Superior temporal gyrus (tissue), 1 donor: ENCODE measurements at regions not wholly inside any gene's neighbourhood (a gene's known extent, or its start where the extent isn't known, plus 50 kb on each side); places are given as distances from the start of the nearest gene placed in this dataset.
"Not testable (repeated sequence)": the region's sequence is repeated elsewhere in the genome, so short reads cannot be mapped to it uniquely, and the experiment has no call there.

ENCODE experiments used
- DNase-seq: peaks from one replicate; pipeline ENCODE4 v3.0.0-alpha.2; 2016; ENCODE audit errors: extremely low spot score

DNA sequence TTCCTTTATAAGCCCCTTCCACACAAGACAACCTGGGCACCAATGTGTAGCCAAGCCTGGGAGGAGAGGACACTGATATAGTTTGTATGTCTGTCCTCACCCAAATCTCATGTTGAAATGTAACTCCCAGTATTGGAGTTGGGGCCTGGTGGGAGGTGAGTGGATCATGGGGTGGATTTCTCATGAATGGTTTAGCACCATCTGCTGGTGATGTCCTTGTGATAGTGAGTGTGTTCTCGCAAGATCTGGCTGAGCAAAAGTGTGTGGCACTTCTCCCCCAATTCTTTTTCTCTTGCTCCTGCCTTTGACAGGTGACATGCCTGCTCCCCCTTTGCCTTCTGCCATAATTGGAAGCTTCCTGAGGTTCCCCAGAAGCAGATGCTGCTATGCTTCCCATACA lies 135.8 kb downstream of the USP31 start:
- DNase-seq = peak; percentile 15

DNA sequence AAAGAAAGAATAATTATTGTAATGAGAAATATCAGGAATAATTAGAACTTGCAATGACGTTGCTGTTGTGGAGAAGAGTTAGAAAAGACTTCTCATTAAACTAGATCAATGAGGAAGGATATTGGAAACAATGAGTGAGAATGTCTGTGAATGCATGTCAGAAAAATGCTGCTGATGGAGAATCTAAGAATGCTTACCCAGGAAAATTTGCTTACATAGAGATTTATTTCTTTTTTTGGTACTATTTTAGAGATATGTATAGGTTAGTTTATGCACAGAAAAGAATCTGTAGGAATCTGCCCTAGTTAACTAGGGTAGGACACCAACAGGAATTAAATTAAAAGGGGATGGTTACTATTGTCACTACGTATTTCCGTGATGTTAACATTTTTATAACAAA lies 140.2 kb downstream of the USP31 start:
- DNase-seq = no peak

DNA sequence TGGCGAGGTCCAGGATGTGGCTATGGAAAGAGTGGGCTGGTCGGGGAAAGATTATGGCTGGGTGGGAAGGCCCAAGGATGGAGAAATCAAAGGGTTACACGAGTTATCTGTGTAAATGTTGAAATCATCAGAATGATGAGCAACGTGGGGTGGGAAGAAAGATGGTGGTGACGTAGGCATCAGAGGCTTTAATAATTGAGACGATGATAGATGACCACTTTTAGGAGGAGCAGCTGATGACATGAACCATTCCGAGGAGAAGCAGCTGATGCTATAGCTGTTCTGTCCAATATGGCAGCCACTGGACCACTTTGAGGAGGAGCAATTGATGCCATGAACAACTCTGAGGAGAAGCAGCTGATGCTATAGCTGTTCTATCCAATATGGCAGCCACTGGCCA lies 141.2 kb downstream of the USP31 start:
- no peak for DNase-seq

DNA sequence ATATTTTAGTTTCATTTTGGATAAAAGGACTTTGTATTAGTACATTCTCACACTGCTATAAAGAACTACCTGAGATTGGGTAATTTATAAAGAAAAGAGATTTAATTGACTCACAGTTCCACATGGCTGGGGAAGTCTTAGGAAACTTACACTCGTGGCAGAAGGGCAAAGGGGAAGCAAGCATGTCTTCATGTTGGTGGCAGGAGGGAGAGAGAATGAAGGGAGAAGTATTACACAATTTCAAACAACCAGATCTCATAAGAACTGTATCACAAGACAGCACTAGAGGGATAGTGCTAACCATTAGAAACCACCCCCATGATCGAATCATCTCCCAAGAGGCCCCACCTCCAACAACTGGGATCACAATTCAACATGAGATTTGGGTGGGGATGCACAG lies 142.9 kb downstream of the USP31 start:
- no peak for DNase-seq

DNA sequence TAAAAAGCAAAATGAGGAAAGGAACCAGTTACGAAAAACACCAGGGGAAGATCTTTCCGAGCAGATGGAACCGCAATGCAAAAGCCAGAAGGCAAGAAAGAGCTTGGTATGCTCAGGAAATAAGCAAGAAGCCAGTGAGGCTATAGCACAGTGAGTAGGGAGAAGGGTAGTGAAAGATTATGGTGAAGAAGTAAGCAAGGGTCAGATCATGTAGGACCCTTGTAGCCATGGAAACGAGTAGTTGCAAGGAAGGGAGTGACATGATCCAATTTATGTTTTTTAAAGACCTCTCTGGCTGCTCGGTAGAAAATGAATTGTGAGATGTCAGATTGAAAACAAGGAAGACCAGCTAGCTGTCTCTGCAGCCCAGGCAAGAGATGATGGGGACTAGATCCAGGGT lies 143.3 kb downstream of the USP31 start:
- DNase-seq = no peak

DNA sequence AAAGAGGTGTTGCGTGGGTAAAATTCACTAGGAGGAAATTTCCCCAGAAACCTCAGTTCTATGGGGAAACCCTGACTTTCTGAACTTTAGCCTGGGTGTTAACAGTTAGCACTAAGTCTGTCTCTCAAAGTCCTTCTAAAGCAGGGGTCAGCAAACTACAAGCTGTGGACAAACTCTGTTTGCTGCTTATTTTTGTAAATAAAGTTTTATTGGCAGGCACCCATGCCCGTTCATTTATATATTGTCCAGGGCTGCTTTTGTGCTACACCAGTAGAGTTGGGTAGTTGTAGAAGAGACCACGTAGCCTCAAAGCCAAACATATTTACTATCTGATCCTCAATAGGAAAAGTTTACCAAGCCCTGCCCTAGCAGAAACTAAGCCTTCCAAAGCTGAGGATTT lies 159.7 kb downstream of the USP31 start:
- DNase-seq = no peak

DNA sequence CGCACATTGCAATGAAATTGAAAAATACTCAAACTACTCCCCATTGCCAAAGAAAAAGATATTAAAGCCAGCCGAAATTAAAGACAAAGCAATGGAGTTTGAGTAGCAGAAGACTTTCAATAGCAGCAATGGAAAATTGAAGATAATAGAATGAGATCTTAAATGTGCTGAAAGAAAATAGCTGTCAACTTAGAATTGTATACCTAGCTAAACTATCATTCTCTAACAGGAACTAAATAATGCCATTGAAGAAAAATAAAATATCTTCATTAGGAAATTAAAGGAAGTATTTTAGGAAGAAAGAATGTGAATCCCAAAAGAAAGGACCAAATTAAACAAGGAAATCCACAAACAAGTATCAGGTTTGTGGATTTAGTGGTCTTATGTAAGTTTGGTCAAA lies 165.6 kb downstream of the USP31 start:
- DNase-seq = no peak

DNA sequence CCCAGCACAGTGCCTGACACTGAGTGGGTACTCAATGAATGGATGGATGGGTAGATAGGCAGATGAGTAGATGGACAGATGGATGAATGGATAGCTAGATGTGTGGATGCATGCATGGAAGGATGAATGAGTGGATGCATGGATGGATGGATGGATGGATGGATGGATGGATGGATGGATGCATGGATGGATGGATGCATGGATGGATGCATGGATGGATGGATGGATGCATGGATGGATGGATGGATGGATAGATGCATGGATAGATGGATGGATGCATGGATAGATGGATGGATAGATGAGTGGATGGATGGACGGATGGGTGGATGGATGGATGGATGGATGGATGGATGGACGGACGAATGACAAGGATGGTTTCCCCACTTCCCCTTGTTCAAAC lies 166.6 kb downstream of the HS3ST2 start:
- not testable (repeated sequence) for DNase-seq

DNA sequence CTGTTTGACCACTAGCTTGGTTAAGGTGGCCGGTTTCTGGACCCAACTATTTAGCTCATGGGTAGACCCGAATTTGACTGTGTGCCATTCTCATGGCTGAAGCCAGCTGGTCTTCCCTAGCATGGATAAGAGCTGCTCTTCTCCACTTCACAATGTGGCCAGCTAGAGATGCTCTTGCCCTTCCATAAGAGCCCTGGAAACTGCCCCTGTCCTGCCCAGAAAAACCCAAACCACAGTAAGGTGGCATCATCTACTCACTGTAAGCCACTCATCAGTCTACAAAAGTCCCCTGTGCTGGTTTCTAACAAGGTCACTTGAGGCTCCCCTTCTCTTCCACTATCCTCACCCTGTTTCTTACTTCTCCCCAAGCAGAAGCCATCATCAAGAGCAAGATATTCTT lies 165.1 kb downstream of the HS3ST2 start:
- peak; percentile 38 for DNase-seq

DNA sequence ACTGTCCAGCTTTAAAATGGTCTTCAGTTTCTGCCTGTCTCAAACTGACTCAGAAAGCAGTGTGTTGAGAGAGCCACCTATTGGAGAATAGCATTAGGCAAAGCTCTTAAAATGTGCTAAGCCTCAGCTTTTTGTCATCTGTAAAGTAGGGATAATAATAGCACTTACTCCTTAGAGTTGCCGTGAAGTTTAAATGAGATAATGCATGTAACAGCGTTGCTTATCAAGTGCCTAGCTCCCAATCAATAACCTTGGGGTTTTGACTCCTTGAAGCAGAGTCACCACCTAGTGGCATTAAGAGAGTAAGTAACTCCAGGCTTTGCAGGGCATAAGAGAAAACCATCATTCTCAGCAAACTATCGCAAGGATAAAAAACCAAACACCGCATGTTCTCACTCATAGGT lies 163.3 kb downstream of the HS3ST2 start:
- DNase-seq = peak; percentile 62

DNA sequence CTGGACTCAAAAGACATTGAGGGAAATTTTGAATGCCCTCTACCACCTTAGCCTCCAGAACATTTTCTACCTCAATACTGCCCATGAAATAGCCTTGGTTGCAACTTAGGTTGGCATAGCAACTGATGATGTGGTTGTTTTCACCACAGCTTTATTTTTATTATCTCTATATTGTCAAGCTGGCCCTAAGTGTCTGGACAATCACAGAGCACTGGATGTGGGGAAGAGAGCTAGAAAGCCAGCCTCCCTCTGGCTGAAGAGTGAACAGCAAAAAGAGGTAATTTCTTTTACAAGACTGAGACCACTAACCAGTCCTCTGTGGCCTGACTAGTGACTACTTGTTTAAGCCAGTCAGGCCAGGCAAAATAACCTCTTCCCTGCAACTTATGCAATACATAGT lies 159.6 kb downstream of the HS3ST2 start:
- DNase-seq = no peak

DNA sequence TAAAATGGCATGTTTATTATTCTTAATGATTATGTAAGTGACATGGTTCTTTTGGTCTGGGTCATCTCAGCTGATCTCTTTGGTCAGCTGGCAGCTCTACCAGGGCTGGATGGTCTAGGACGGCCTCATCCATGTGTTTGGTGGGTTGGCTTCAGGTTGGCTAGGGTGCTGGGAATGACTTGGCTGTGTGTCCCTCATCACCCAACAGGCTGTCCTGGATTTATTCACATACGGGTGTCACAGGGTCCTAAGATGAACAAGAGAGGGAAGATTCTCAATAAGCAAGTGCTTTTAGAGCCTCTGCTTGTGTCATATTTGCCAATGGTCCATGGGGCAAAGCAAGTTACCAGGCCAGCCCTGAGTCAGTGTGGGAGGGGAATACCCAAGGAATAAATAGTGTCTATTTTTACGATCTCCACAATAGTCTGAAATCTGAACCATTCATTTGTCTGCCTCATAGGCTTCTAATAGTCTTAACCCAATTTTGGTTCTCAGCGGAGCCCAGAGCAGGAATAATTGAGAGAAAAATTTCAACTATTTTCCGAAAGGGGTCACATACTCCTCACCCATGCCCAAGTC lies 157.5 kb downstream of the HS3ST2 start:
- DNase-seq = no peak

DNA sequence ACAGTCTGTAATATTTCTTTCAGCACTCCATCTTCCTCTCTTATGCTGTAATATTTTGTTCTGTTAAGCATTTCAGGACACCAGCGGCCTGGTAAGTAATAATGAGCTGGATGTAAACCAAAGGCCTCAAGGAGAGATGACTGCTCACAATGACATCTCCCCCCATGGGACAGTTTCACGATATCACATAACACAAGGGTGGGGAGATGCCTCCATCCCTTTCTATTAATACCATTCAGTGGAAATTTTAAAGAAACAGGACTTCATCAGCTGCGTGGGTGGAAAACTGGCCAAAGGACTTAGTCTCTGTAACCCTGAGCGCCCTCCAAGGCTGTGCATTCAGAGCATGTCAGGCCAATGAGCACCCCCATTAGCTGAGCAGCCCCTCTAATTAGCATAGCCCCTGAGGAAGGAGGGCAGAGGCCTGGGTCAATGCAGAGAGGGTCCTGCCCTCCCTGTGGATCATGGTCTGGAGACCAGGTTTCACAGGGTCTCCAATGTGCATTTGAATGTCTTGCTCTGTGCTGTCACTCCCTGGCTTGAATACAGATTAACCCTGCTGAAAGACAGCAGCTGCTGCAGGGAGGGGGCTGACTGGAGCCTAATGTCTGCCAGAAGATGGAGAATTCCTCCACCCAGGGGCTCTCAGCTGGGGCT lies 156.4 kb downstream of the HS3ST2 start:
- DNase-seq = no peak

DNA sequence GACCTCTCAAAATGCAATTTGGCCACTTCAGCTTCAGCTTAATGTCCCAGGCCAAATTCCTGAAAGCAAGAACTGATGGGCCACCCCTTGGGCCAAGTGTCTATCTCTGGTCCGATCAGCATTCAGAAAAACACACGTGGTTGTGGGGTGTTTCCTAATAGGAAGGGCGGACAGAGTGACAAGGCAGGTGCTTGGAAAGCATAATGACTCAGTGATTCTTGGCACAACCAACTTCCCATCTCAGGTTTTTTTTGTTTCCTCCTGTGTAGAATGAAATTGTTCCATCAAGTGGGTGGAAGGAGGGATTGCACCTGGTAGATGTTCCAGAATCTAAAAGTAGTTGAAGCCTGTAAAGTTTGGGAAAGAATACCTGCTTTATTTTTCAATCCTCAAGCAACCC lies 155.6 kb downstream of the HS3ST2 start:
- DNase-seq = no peak

DNA sequence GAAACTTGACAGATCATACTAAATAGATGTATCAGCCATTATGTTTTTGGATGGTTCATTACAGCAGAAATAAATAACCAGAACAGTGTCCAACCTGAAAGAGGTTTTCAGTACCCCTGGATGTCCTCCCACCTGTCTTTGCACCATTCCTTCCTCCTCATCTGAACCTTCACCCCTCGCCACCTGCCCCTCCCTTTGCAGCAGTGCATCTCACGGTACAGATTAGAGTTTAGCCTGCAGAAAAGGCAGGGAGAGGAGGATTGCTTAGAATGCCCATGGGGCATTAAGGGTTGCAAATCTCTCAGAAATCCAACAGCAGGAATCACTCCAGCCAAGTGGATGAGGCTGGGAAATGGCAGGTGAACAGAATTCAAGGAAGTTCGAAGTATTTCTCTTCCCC lies 155.0 kb downstream of the HS3ST2 start:
- no peak for DNase-seq

DNA sequence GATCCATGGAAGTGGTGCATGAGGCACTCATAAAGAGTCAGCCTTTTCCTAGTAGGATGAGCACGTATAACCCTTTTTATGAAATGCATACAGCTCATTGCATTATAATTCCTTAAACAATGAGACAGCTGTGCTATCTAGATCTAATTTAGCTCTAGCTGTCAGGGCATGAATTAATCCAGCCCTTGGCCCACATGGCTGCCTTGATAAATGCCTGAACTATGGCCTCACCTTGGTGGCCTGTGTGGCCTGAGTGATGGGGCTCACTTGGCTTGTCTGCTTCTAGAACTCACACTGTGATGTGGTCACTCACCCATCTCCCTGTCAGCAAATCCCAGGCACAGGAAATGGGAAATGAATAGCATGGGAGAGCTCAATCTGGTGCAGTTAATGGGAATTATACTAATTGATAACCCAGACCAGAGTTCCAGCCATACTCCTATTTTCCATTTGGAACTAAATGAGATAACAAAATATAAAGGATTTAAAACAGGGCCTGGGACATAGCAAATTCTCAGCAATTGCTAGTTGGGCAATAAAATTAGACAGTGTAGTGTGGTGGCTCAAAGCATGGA lies 153.6 kb downstream of the HS3ST2 start:
- no peak for DNase-seq
